PC-3 (cell line): ENCODE measurements at regions not wholly inside any gene's neighbourhood (a gene's known extent, or its start where the extent isn't known, plus 50 kb on each side); places are given as distances from the start of the nearest gene placed in this dataset.

Experiments
- ATAC-seq: fragments of 200-7000 bp; cut with Tn5 transposase; 2 replicates; pipeline ENCODE4 v1.9.1; 2020; ENCODE audit warnings: mild to moderate bottlenecking, moderate library complexity
- BruUV-seq: library from RNA; stranded (reverse); fragments of 400-500 nt; replicated peaks from 2 replicates; lab custom pipeline; 2021; lab: Mats Ljungman, UMichigan
- CTCF ChIA-PET: fragments of 300-600 bp; sonication (Branson Sonifier 250); formaldehyde crosslinking; loops from one replicate; lab custom pipeline; 2022; ENCODE audit warnings: antibody characterized with exemption; lab: Charles Lee
- POLR2A ChIA-PET: fragments of 300-600 bp; sonication (Branson Sonifier 250); formaldehyde crosslinking; loops from one replicate; lab custom pipeline; 2022; ENCODE audit warnings: antibody characterized with exemption; ENCODE audit not compliant: unreplicated experiment; lab: Charles Lee
- DNase-seq: peaks from one replicate; pipeline ENCODE4 v3.0.0-alpha.2; 2015
- H2AFZ ChIP-seq: fragments of 300-600 bp; sonication (generic); 2 replicates; pipeline ENCODE4 v1.6.0; 2016; ENCODE audit warnings: antibody characterized with exemption, low read length
- H3F3A ChIP-seq: fragments of 300-600 bp; sonication (generic); one replicate; pipeline ENCODE4 v1.6.0; 2017; ENCODE audit warnings: antibody characterized with exemption, low read length, control low read depth, mild to moderate bottlenecking; ENCODE audit not compliant: unreplicated experiment
- H3K27ac ChIP-seq: fragments of 300-600 bp; sonication (generic); 2 replicates; pipeline ENCODE4 v1.5.1; 2016; ENCODE audit warnings: mild to moderate bottlenecking, low read length
- H3K27me3 ChIP-seq: fragments of 300-600 bp; sonication (generic); 2 replicates; pipeline ENCODE4 v1.6.1; 2016; ENCODE audit warnings: low read length, mixed read lengths
- H3K36me3 ChIP-seq: fragments of 300-600 bp; sonication (generic); 2 replicates; pipeline ENCODE4 v1.6.1; 2016; ENCODE audit warnings: low read depth, mixed run types, low read length, mixed read lengths
- H3K4me1 ChIP-seq: fragments of 300-600 bp; sonication (generic); 2 replicates; pipeline ENCODE4 v1.5.1; 2016; ENCODE audit warnings: low read length; ENCODE audit not compliant: insufficient read depth
- H3K4me2 ChIP-seq: fragments of 300-600 bp; sonication (generic); 2 replicates; pipeline ENCODE4 v1.6.0; 2016; ENCODE audit warnings: low read length
- H3K4me3 ChIP-seq: fragments of 300-600 bp; sonication (generic); 2 replicates; pipeline ENCODE4 v1.5.1; 2016; ENCODE audit warnings: mild to moderate bottlenecking, low read length, mixed read lengths
- H3K79me2 ChIP-seq: fragments of 300-600 bp; sonication (generic); 2 replicates; pipeline ENCODE4 v1.6.1; 2017; ENCODE audit warnings: low read length, mixed read lengths
- H3K9ac ChIP-seq: fragments of 300-600 bp; sonication (generic); 2 replicates; pipeline ENCODE4 v1.6.0; 2016; ENCODE audit warnings: mild to moderate bottlenecking, low read length
- H3K9me2 ChIP-seq: fragments of 300-600 bp; sonication (generic); replicated peaks from 2 replicates; pipeline ENCODE4 v1.6.1; 2016; ENCODE audit warnings: mixed run types, low read length, mixed read lengths
- H3K9me3 ChIP-seq: fragments of 300-600 bp; sonication (generic); 2 replicates; pipeline ENCODE4 v1.6.1; 2016; ENCODE audit warnings: low read length, mixed read lengths
- H4K20me1 ChIP-seq: fragments of 300-600 bp; sonication (generic); 2 replicates; pipeline ENCODE4 v1.6.1; 2016; ENCODE audit warnings: low read length, mixed read lengths
- CTCF ChIP-seq: fragments of 300-600 bp; sonication (generic); conservative IDR thresholded peaks from 2 replicates; pipeline ENCODE4 v1.5.1; 2017; ENCODE audit warnings: antibody characterized with exemption, low read depth, mild to moderate bottlenecking, low read length
- EZH2 ChIP-seq: fragments of 300-600 bp; sonication (generic); IDR thresholded peaks from one replicate; pipeline ENCODE4 v1.6.1; 2017; ENCODE audit warnings: antibody characterized with exemption, mild to moderate bottlenecking, low read length; ENCODE audit not compliant: unreplicated experiment
- EZH2phosphoT487 ChIP-seq: fragments of 300-600 bp; sonication (generic); IDR thresholded peaks from 2 replicates; pipeline ENCODE4 v1.6.1; 2018; ENCODE audit warnings: mild to moderate bottlenecking, antibody characterized with exemption, low read length, borderline replicate concordance
- intact Hi-C: fragments of 100-400 bp; cut with micrococcal nuclease; formaldehyde crosslinking; loops from 2 replicates; pipeline ENCODE4 v1.9.0; 2023

DNA sequence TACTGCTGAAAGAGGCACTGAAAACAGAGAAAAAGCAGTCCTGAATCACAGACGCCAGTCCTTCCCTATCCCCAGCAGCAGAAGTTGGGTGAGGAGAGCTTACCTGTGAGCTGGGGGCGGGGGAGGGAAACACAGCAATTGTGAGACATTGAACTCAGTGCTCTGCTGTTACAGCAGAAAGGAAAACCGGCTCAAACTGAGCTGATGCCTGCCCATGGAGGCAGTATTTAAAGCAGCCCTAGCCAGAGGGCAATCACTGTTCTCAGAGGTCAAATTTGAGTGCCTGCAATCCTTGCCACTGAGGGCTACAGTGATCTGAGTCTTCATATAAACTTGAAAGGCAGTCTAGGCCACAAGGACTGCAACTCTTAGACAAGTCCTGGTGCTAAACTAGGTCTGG lies 220.7 kb downstream of the GRXCR1 start:
- no peaks in the 10 kb centered on the region for H3K9me3 ChIP-seq
- intact Hi-C loops: no loop called here

DNA sequence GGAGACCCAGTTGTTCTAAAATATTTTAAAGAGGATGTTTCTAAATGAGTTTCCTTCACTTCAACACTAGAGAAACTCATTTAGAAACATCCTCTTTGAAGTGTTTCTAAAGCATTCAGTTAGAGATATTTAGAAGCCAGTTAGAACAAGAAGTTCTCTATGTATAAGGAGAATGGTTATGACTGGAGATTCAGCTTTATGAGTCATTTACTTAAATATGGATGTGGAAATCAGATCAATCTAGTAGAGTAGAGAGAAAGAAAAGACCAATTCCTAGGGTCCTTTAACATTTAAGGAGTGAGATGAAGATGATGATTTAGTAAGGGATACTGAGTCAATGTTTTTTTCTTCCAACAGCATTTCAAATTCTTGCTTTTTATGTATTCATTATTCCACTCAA lies 234.1 kb downstream of the GRXCR1 start:
- ChIA-PET CTCF (no interaction called here), POLR2A (no interaction called here)
- Histone ChIP-seq H3K4me3 (no peak overlapping the region), H3K9me3 (no peaks in the 10 kb centered on the region), H3K9me2 (no peaks in the 10 kb centered on the region), H3K27me3 (no peaks in the 10 kb centered on the region), H3K4me2 (no peak overlapping the region), H3K4me1 (no peaks in the 10 kb centered on the region), H3F3A (no peaks in the 10 kb centered on the region), H3K9ac (no peak overlapping the region), H3K36me3 (no peaks in the 10 kb centered on the region), H3K79me2 (no peaks in the 10 kb centered on the region), H4K20me1 (no peaks in the 10 kb centered on the region), H2AFZ (no peak overlapping the region), H3K27ac (no peak overlapping the region)
- no TSS peak for BruUV-seq
- ATAC-seq: no peak
- DNase-seq: no peak
- no peak for TF ChIP-seq EZH2
- TF ChIP-seq EZH2phosphoT487: no peak
- no peak for TF ChIP-seq CTCF
- intact Hi-C loops: no loop called here

More for the DNA sequence above, 220.7 kb downstream of the GRXCR1 start:
- ChIA-PET CTCF (no interaction called here), POLR2A (no interaction called here)
- H3K9me2 ChIP-seq: no peaks in the 10 kb centered on the region
- H3K27ac ChIP-seq: no peak overlapping the region
- BruUV-seq: no TSS peak
- TF ChIP-seq EZH2 (no peak), CTCF (no peak), EZH2phosphoT487 (no peak)
- H3K36me3 ChIP-seq: no peaks in the 10 kb centered on the region
- H3F3A ChIP-seq: no peaks in the 10 kb centered on the region
- H3K79me2 ChIP-seq: no peaks in the 10 kb centered on the region
- no peak overlapping the region for H3K9ac ChIP-seq
- no peak overlapping the region for H2AFZ ChIP-seq
- H3K4me1 ChIP-seq: no peaks in the 10 kb centered on the region
- DNase-seq (no peak), ATAC-seq (no peak)
- no peak overlapping the region for H3K4me3 ChIP-seq
- no peaks in the 10 kb centered on the region for H3K27me3 ChIP-seq
- H4K20me1 ChIP-seq: no peaks in the 10 kb centered on the region
- no peak overlapping the region for H3K4me2 ChIP-seq

GRCh38 chr4:43130228-43131021 lies 237.9 kb downstream of the GRXCR1 start:
- Histone ChIP-seq H3K4me1 (peaks cover 20% of the 10 kb centered on the region), H3K4me2 (no peak overlapping the region), H3K9me2 (no peaks in the 10 kb centered on the region), H2AFZ (no peak overlapping the region), H3K79me2 (no peaks in the 10 kb centered on the region), H3K9ac (no peak overlapping the region), H3F3A (no peaks in the 10 kb centered on the region), H4K20me1 (no peaks in the 10 kb centered on the region), H3K36me3 (no peaks in the 10 kb centered on the region), H3K4me3 (no peak overlapping the region), H3K27ac (no peak overlapping the region), H3K9me3 (no peaks in the 10 kb centered on the region), H3K27me3 (no peaks in the 10 kb centered on the region)
- DNase-seq: no peak
- ChIA-PET POLR2A (no interaction called here), CTCF (no interaction called here)
- intact Hi-C loops: loop anchor here (5.0 kb wide), 4 partner anchors 202 to 1497 kb away; no protein-coding TSS in a partner anchor
- ATAC-seq: no peak
- no TSS peak for BruUV-seq
- TF ChIP-seq EZH2: no peak
- no peak for TF ChIP-seq EZH2phosphoT487
- no peak for TF ChIP-seq CTCF
